ENCODE measurements at regions not wholly inside any gene's neighbourhood (a gene's known extent, or its start where the extent isn't known, plus 50 kb on each side); places are given as distances from the start of the nearest gene placed in this dataset.
"Not testable (repeated sequence)": the region's sequence is repeated elsewhere in the genome, so short reads cannot be mapped to it uniquely, and the experiment has no call there.

- H3K9me3 Mint-ChIP-seq (ENCODE audit: low read depth), result peaks cover 5% of the 10 kb centered on the region
Measured at GRCh38 chr1:90864681-90865080, 147.6 kb upstream of the BARHL2 start.

GRCh38 chr1:90862782-90863181 lies 145.7 kb upstream of the BARHL2 start:
- DNase-seq (ENCODE audit: low spot score), result no peak
- TF ChIP-seq CTCF (IDR thresholded peaks at IDR 0.05), result no peak
- H3K4me3 Mint-ChIP-seq (ENCODE audit: unreplicated experiment), result no peak overlapping the region
- H3K4me1 Mint-ChIP-seq (ENCODE audit: low read depth), result no peaks in the 10 kb centered on the region
- peaks cover 5% of the 10 kb centered on the region for H3K27me3 Mint-ChIP-seq (ENCODE audit: low read depth)
- no peaks in the 10 kb centered on the region for H3K36me3 Mint-ChIP-seq (ENCODE audit: low read depth)
- H3K27ac Mint-ChIP-seq (ENCODE audit: unreplicated experiment), result no peak overlapping the region
- no peaks in the 10 kb centered on the region for H3K9me3 Mint-ChIP-seq (ENCODE audit: low read depth)

More at GRCh38 chr1:90864681-90865080, 147.6 kb upstream of the BARHL2 start:
- Mint-ChIP-seq H3K27ac (ENCODE audit: unreplicated experiment) (no peak overlapping the region), H3K4me3 (ENCODE audit: unreplicated experiment) (no peak overlapping the region), H3K36me3 (ENCODE audit: low read depth) (no peaks in the 10 kb centered on the region), H3K4me1 (ENCODE audit: low read depth) (no peaks in the 10 kb centered on the region), H3K27me3 (ENCODE audit: low read depth) (peaks cover 3% of the 10 kb centered on the region)
- TF ChIP-seq CTCF (IDR thresholded peaks at IDR 0.05), result no peak
- no peak for DNase-seq (ENCODE audit: low spot score)

- not testable (repeated sequence) for DNase-seq (ENCODE audit: low spot score); H3K27me3 Mint-ChIP-seq (ENCODE audit: low read depth); H3K9me3 Mint-ChIP-seq (ENCODE audit: low read depth); H3K4me1 Mint-ChIP-seq (ENCODE audit: low read depth); H3K27ac Mint-ChIP-seq (ENCODE audit: unreplicated experiment); H3K4me3 Mint-ChIP-seq (ENCODE audit: unreplicated experiment); H3K36me3 Mint-ChIP-seq (ENCODE audit: low read depth)
Measured at GRCh38 chr1:90861421-90861820, 144.3 kb upstream of the BARHL2 start.

GRCh38 chr1:90856463-90857007 lies 139.4 kb upstream of the BARHL2 start:
- H3K27me3 Mint-ChIP-seq (ENCODE audit: low read depth), result peaks cover 7% of the 10 kb centered on the region
- DNase-seq (ENCODE audit: low spot score), result no peak
- H3K27ac Mint-ChIP-seq (ENCODE audit: unreplicated experiment), result no peak overlapping the region
- no peak overlapping the region for H3K4me3 Mint-ChIP-seq (ENCODE audit: unreplicated experiment)
- no peak for TF ChIP-seq CTCF (IDR thresholded peaks at IDR 0.05)
- no peaks in the 10 kb centered on the region for H3K9me3 Mint-ChIP-seq (ENCODE audit: low read depth)
- no peaks in the 10 kb centered on the region for H3K36me3 Mint-ChIP-seq (ENCODE audit: low read depth)
- H3K4me1 Mint-ChIP-seq (ENCODE audit: low read depth), result no peaks in the 10 kb centered on the region

GRCh38 chr1:90854397-90854924 lies 137.4 kb upstream of the BARHL2 start:
- peaks cover 2% of the 10 kb centered on the region for H3K27me3 Mint-ChIP-seq (ENCODE audit: low read depth)
- H3K9me3 Mint-ChIP-seq (ENCODE audit: low read depth), result no peaks in the 10 kb centered on the region
- no peak for TF ChIP-seq CTCF (IDR thresholded peaks at IDR 0.05)
- H3K27ac Mint-ChIP-seq (ENCODE audit: unreplicated experiment), result no peak overlapping the region
- no peak for DNase-seq (ENCODE audit: low spot score)
- peaks cover 7% of the 10 kb centered on the region for H3K4me1 Mint-ChIP-seq (ENCODE audit: low read depth)
- no peak overlapping the region for H3K4me3 Mint-ChIP-seq (ENCODE audit: unreplicated experiment)
- H3K36me3 Mint-ChIP-seq (ENCODE audit: low read depth), result no peaks in the 10 kb centered on the region

- TF ChIP-seq CTCF (IDR thresholded peaks at IDR 0.05), result peak; percentile 36
- H3K4me3 Mint-ChIP-seq (ENCODE audit: unreplicated experiment), result peak overlapping the region; percentile 76
- peaks cover 2% of the 10 kb centered on the region for H3K27me3 Mint-ChIP-seq (ENCODE audit: low read depth)
- no peak for DNase-seq (ENCODE audit: low spot score)
- H3K9me3 Mint-ChIP-seq (ENCODE audit: low read depth), result no peaks in the 10 kb centered on the region
- no peaks in the 10 kb centered on the region for H3K36me3 Mint-ChIP-seq (ENCODE audit: low read depth)
- peaks cover 7% of the 10 kb centered on the region for H3K4me1 Mint-ChIP-seq (ENCODE audit: low read depth)
- no peak overlapping the region for H3K27ac Mint-ChIP-seq (ENCODE audit: unreplicated experiment)
Measured at GRCh38 chr1:90851711-90852050, 134.6 kb upstream of the BARHL2 start.
